Pancreas (tissue), 10 donors: ENCODE measurements at regions not wholly inside any gene's neighbourhood (a gene's known extent, or its start where the extent isn't known, plus 50 kb on each side); places are given as distances from the start of the nearest gene placed in this dataset.
A peak's percentile ranks its signal among the peaks of the same experiment; 100 is the strongest.

ENCODE experiments used
- ATAC-seq, 4 donors: fragments of 200-7000 bp; cut with Tn5 transposase; one replicate each; pipeline versions ENCODE4 v1.8.0 to v1.9.1; 2020; ENCODE audit warnings: mild to moderate bottlenecking in 4 of 4, moderate library complexity in 4 of 4
- DNase-seq, 6 donors: peaks; one replicate each; pipeline ENCODE4 v3.0.0-alpha.2; 2020
- FAIRE-seq: peaks from 2 replicates; lab custom pipeline; 2012; peaks lifted over from hg19 to GRCh38; lab: Jason Lieb, UNC
- H3K27ac ChIP-seq, 4 donors: fragments of 200-600 bp; sonication (generic); 1 replicate in 3 of 4; 2 replicates in 1 of 4; pipeline versions ENCODE4 v1.5.0 to v1.8.0; 2020
- H3K27me3 ChIP-seq, 4 donors: fragments of 200-600 bp; one replicate each; pipeline ENCODE4 v1.8.0; 2021
- H3K36me3 ChIP-seq, 3 donors: fragments of 200-600 bp; sonication (generic) in 1 of 3; one replicate each; pipeline versions ENCODE4 v1.5.0 to v1.8.0; 2020 to 2021
- H3K4me1 ChIP-seq, 3 donors: fragments of 200-600 bp; one replicate each; pipeline ENCODE4 v1.8.0; 2021
- H3K4me3 ChIP-seq, 4 donors: fragments of 200-600 bp; sonication (generic) in 2 of 4; one replicate each; pipeline versions ENCODE4 v1.5.0 to v1.8.0; 2020 to 2021
- H3K9me3 ChIP-seq, 4 donors: fragments of 200-600 bp; one replicate each; pipeline ENCODE4 v1.8.0; 2021
- WGBS, 2 donors: extraction: QIAGEN DNeasy Blood & Tissue Kit; methylation state at CpG; one replicate each; pipeline ENCODE4 v1.1.7; 2013; 5-methylcytosine and 5-hydroxymethylcytosine counted together
- intact Hi-C, 3 donors: fragments of 100-400 bp; cut with DNase I; formaldehyde crosslinking; loops; one replicate each; pipeline versions ENCODE4 v1.11.1 to v1.14.2; 2022
- TF ChIP-seq, protein P1 (sequence below), 4 donors: fragments of 200-600 bp; sonication (generic) in 3 of 4; IDR thresholded peaks; one replicate each; pipeline versions ENCODE4 v1.5.0 to v1.8.0; 2021; ENCODE audit warnings: antibody characterized with exemption in 4 of 4
- donor health status: healthy with polysubstance abuse.
- donor health status: DM: no; HTN: no; CAD: no; lungs with moderate emphysema.
- donor health status: DM: no; HTN: no; CAD: no.
- donor health status: control.
- donor health status: control.
- donor health status: Bipolar disorder and iron deficiency.
- donor health status: DM: yes; HTN: yes; CAD: no.
- donor health status: DM: no; HTN: no; CAD: no.
- donor health status: DM: no; HTN: no; CAD: no.
- donor health status: DM: yes; HTN: yes; CAD: no.

GRCh38 chr22:34579519-34579918 is 486.4 kb upstream of the ISX start:
- ATAC-seq: no peak
- H3K4me1 ChIP-seq: no peaks in the 10 kb centered on the region
- no peaks in the 10 kb centered on the region for H3K36me3 ChIP-seq
- no peaks in the 10 kb centered on the region for H3K9me3 ChIP-seq
- intact Hi-C loops: no loop called here
- WGBS, 2 donors: 88 to 90% methylated on average over 2 of the region's 2 CpGs
- no peak overlapping the region for H3K27ac ChIP-seq
- H3K27me3 ChIP-seq: no peaks in the 10 kb centered on the region
- TF ChIP-seq, protein P1, sequence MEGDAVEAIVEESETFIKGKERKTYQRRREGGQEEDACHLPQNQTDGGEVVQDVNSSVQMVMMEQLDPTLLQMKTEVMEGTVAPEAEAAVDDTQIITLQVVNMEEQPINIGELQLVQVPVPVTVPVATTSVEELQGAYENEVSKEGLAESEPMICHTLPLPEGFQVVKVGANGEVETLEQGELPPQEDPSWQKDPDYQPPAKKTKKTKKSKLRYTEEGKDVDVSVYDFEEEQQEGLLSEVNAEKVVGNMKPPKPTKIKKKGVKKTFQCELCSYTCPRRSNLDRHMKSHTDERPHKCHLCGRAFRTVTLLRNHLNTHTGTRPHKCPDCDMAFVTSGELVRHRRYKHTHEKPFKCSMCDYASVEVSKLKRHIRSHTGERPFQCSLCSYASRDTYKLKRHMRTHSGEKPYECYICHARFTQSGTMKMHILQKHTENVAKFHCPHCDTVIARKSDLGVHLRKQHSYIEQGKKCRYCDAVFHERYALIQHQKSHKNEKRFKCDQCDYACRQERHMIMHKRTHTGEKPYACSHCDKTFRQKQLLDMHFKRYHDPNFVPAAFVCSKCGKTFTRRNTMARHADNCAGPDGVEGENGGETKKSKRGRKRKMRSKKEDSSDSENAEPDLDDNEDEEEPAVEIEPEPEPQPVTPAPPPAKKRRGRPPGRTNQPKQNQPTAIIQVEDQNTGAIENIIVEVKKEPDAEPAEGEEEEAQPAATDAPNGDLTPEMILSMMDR (IDR thresholded peaks at IDR 0.05): no peak
- no peak overlapping the region for H3K4me3 ChIP-seq
- FAIRE-seq: no peak
- DNase-seq: no peak

DNA sequence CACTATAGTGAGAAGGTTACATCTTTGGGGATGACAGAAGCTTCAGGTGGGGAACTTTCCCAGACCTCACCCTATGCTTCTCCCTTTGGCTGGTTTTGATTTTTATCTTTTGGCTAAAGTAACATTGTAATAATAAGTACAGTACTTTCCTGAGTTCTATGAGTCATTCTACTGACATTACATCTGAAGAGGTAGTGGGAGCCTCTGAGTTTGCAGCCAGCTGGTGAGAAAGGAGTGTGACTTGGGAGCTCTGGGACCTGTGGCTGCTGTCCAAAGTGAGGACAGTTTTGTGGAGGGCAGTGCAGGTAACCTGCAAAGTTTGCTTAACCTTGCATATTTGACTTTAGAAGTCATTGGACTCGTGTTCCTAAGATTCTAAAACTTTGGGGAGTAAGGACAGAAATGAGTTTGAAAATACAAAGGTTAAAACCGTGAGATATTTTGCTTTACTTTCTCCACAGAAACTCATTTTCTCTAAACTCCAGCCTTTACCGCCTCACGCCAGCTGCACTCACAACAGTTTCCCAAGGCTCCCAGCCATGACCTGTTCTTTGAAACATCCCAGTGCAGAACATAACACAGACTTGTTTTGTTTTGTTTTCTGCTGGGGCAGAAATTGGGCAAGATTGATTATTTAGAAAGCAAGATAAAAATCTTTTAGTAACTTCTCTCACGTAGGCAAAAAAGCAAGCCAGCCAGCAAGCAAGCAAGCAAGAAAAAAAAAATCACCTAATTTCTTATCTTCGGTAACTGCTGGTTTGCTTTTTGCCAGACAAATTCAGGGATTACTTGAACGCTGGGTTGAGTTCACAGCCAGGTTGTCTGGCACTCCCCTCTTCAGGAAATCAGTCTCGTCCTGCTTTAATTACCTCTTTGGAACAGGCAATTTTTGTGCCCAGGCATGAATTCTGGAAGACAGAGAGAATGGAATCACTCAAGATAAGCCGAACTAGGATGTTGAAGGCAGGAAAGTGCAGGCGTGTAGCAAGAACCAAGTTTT is 478.3 kb upstream of the ISX start:
- H3K27ac ChIP-seq: peak overlapping the region in 3 of 4 donors; percentile 23 to 38 (median 33)
- FAIRE-seq (no peak), ATAC-seq (peak; percentile 63 to 91 (median 83)), DNase-seq (peak in 3 of 6 donors; percentile 29 to 40 (median 32))
- no peak overlapping the region for H3K4me3 ChIP-seq
- no peaks in the 10 kb centered on the region for H3K27me3 ChIP-seq
- 8 to 10% methylated on average over 10 of the region's 10 CpGs for WGBS, 2 donors
- H3K4me1 ChIP-seq: peaks cover 0 to 12% (median 0%) of the 10 kb centered on the region in 3 donors
- H3K9me3 ChIP-seq: no peaks in the 10 kb centered on the region
- intact Hi-C loops: no loop called here
- no peaks in the 10 kb centered on the region for H3K36me3 ChIP-seq
- TF ChIP-seq, protein P1 (IDR thresholded peaks at IDR 0.05): no peak

- FAIRE-seq: no peak
- intact Hi-C loops: no loop called here
- no peaks in the 10 kb centered on the region for H3K27me3 ChIP-seq
These were observed 476.9 kb upstream of the ISX start for GRCh38 chr22:34588871-34589545.

GRCh38 chr22:34592123-34592740 is 473.7 kb upstream of the ISX start:
- ATAC-seq: no peak

More at GRCh38 chr22:34588871-34589545, 476.9 kb upstream of the ISX start:
- Histone ChIP-seq H3K4me3 (no peak overlapping the region), H3K9me3 (no peaks in the 10 kb centered on the region), H3K27ac (no peak overlapping the region), H3K4me1 (peaks cover 0 to 12% (median 0%) of the 10 kb centered on the region in 3 donors), H3K36me3 (no peaks in the 10 kb centered on the region)
- ATAC-seq: no peak
- TF ChIP-seq, protein P1 (IDR thresholded peaks at IDR 0.05): no peak
- 68 to 75% methylated on average over 24 to 26 of the region's 26 CpGs for WGBS, 2 donors
- no peak for DNase-seq

More at GRCh38 chr22:34592123-34592740, 473.7 kb upstream of the ISX start:
- H3K36me3 ChIP-seq: no peaks in the 10 kb centered on the region
- no peaks in the 10 kb centered on the region for H3K27me3 ChIP-seq
- H3K27ac ChIP-seq: no peak overlapping the region
- no peak overlapping the region for H3K4me3 ChIP-seq
- FAIRE-seq (no peak), DNase-seq (no peak)
- H3K4me1 ChIP-seq: peaks cover 0 to 8% (median 0%) of the 10 kb centered on the region in 3 donors
- H3K9me3 ChIP-seq: no peaks in the 10 kb centered on the region
- TF ChIP-seq, protein P1 (IDR thresholded peaks at IDR 0.05): no peak
- intact Hi-C loops: no loop called here
- WGBS, 2 donors: 52 to 66% methylated on average over 3 of the region's 3 CpGs
